ENCODE measurements at regions not wholly inside any gene's neighbourhood (a gene's known extent, or its start where the extent isn't known, plus 50 kb on each side); places are given as distances from the start of the nearest gene placed in this dataset.
"Not testable (repeated sequence)": the region's sequence is repeated elsewhere in the genome, so short reads cannot be mapped to it uniquely, and the experiment has no call there.

- no peaks in the 10 kb centered on the region for H3K36me3 Mint-ChIP-seq (ENCODE audit: insufficient read depth)
- no peaks in the 10 kb centered on the region for H3K9me3 Mint-ChIP-seq
- no peak overlapping the region for H3K27ac Mint-ChIP-seq (ENCODE audit: low read depth)
- DNase-seq (ENCODE audit: low spot score in 2 of 2): no peak
- peak overlapping the region; percentile 46 for H3K4me3 Mint-ChIP-seq
- H3K4me1 Mint-ChIP-seq: peaks cover 8% of the 10 kb centered on the region
- ATAC-seq (replicated peaks; ENCODE audit: extremely low read depth, poor library complexity, severe bottlenecking): no peak
- H3K27me3 Mint-ChIP-seq: peaks cover 13% of the 10 kb centered on the region
Measured at GRCh38 chr16:17939723-17940122, 396.8 kb downstream of the NPIPA8 start.

GRCh38 chr16:17939122-17939536 is 397.4 kb downstream of the NPIPA8 start:
- Mint-ChIP-seq H3K27me3 (peaks cover 12% of the 10 kb centered on the region), H3K4me1 (peaks cover 8% of the 10 kb centered on the region), H3K9me3 (no peaks in the 10 kb centered on the region), H3K27ac (ENCODE audit: low read depth) (no peak overlapping the region), H3K4me3 (peak overlapping the region; percentile 46), H3K36me3 (ENCODE audit: insufficient read depth) (no peaks in the 10 kb centered on the region)
- ATAC-seq (replicated peaks; ENCODE audit: extremely low read depth, poor library complexity, severe bottlenecking): no peak
- DNase-seq (ENCODE audit: low spot score in 2 of 2): no peak

GRCh38 chr16:17938546-17938945 is 398.0 kb downstream of the NPIPA8 start:
- H3K4me1 Mint-ChIP-seq: peaks cover 8% of the 10 kb centered on the region
- H3K36me3 Mint-ChIP-seq (ENCODE audit: insufficient read depth): no peaks in the 10 kb centered on the region
- no peaks in the 10 kb centered on the region for H3K9me3 Mint-ChIP-seq
- H3K27me3 Mint-ChIP-seq: peaks cover 6% of the 10 kb centered on the region
- ATAC-seq (replicated peaks; ENCODE audit: extremely low read depth, poor library complexity, severe bottlenecking) (no peak), DNase-seq (ENCODE audit: low spot score in 2 of 2) (no peak)
- peak overlapping the region; percentile 46 for H3K4me3 Mint-ChIP-seq
- H3K27ac Mint-ChIP-seq (ENCODE audit: low read depth): no peak overlapping the region

GRCh38 chr16:17936766-17937402 is 399.7 kb downstream of the NPIPA8 start:
- H3K27me3 Mint-ChIP-seq: no peaks in the 10 kb centered on the region
- ATAC-seq (replicated peaks; ENCODE audit: extremely low read depth, poor library complexity, severe bottlenecking) (no peak), DNase-seq (ENCODE audit: low spot score in 2 of 2) (no peak)
- peaks cover 8% of the 10 kb centered on the region for H3K4me1 Mint-ChIP-seq
- no peak overlapping the region for H3K27ac Mint-ChIP-seq (ENCODE audit: low read depth)
- no peaks in the 10 kb centered on the region for H3K36me3 Mint-ChIP-seq (ENCODE audit: insufficient read depth)
- no peak overlapping the region for H3K4me3 Mint-ChIP-seq
- no peaks in the 10 kb centered on the region for H3K9me3 Mint-ChIP-seq

GRCh38 chr16:17930280-17930679 is 406.3 kb downstream of the NPIPA8 start:
- H3K27me3 Mint-ChIP-seq: peaks cover 24% of the 10 kb centered on the region
- H3K4me1 Mint-ChIP-seq: no peaks in the 10 kb centered on the region
- H3K36me3 Mint-ChIP-seq (ENCODE audit: insufficient read depth): no peaks in the 10 kb centered on the region
- H3K4me3 Mint-ChIP-seq: no peak overlapping the region
- DNase-seq (ENCODE audit: low spot score in 2 of 2) (no peak), ATAC-seq (replicated peaks; ENCODE audit: extremely low read depth, poor library complexity, severe bottlenecking) (no peak)
- no peak overlapping the region for H3K27ac Mint-ChIP-seq (ENCODE audit: low read depth)
- no peaks in the 10 kb centered on the region for H3K9me3 Mint-ChIP-seq

GRCh38 chr16:17926866-17927399 is 409.6 kb downstream of the NPIPA8 start:
- Mint-ChIP-seq H3K9me3 (no peaks in the 10 kb centered on the region), H3K27ac (ENCODE audit: low read depth) (peak overlapping the region; percentile 22), H3K4me1 (no peaks in the 10 kb centered on the region), H3K36me3 (ENCODE audit: insufficient read depth) (no peaks in the 10 kb centered on the region), H3K4me3 (no peak overlapping the region), H3K27me3 (peaks cover 28% of the 10 kb centered on the region)
- ATAC-seq (replicated peaks; ENCODE audit: extremely low read depth, poor library complexity, severe bottlenecking) (no peak), DNase-seq (ENCODE audit: low spot score in 2 of 2) (no peak)

- no peaks in the 10 kb centered on the region for H3K9me3 Mint-ChIP-seq
- no peaks in the 10 kb centered on the region for H3K36me3 Mint-ChIP-seq (ENCODE audit: insufficient read depth)
- H3K27me3 Mint-ChIP-seq: peaks cover 33% of the 10 kb centered on the region
- no peaks in the 10 kb centered on the region for H3K4me1 Mint-ChIP-seq
- no peak for DNase-seq (ENCODE audit: low spot score in 2 of 2)
- no peak for ATAC-seq (replicated peaks; ENCODE audit: extremely low read depth, poor library complexity, severe bottlenecking)
- no peak overlapping the region for H3K4me3 Mint-ChIP-seq
- H3K27ac Mint-ChIP-seq (ENCODE audit: low read depth): no peak overlapping the region
Measured at GRCh38 chr16:17926461-17926860, 410.1 kb downstream of the NPIPA8 start.

- peaks cover 37% of the 10 kb centered on the region for H3K27me3 Mint-ChIP-seq
- H3K27ac Mint-ChIP-seq (ENCODE audit: low read depth): no peak overlapping the region
- DNase-seq (ENCODE audit: low spot score in 2 of 2) (no peak), ATAC-seq (replicated peaks; ENCODE audit: extremely low read depth, poor library complexity, severe bottlenecking) (no peak)
- no peak overlapping the region for H3K4me3 Mint-ChIP-seq
- no peaks in the 10 kb centered on the region for H3K9me3 Mint-ChIP-seq
- no peaks in the 10 kb centered on the region for H3K36me3 Mint-ChIP-seq (ENCODE audit: insufficient read depth)
- no peaks in the 10 kb centered on the region for H3K4me1 Mint-ChIP-seq
Measured at GRCh38 chr16:17925761-17926160, 410.8 kb downstream of the NPIPA8 start.

GRCh38 chr16:17921357-17921978 is 415.1 kb downstream of the NPIPA8 start:
- no peaks in the 10 kb centered on the region for H3K4me1 Mint-ChIP-seq
- no peaks in the 10 kb centered on the region for H3K9me3 Mint-ChIP-seq
- H3K27me3 Mint-ChIP-seq: peaks cover 62% of the 10 kb centered on the region
- DNase-seq (ENCODE audit: low spot score in 2 of 2) (peak in 1 of 2 donors; percentile 28), ATAC-seq (replicated peaks; ENCODE audit: extremely low read depth, poor library complexity, severe bottlenecking) (no peak)
- H3K27ac Mint-ChIP-seq (ENCODE audit: low read depth): no peak overlapping the region
- no peaks in the 10 kb centered on the region for H3K36me3 Mint-ChIP-seq (ENCODE audit: insufficient read depth)
- no peak overlapping the region for H3K4me3 Mint-ChIP-seq

- H3K4me1 Mint-ChIP-seq: no peaks in the 10 kb centered on the region
- ATAC-seq (replicated peaks; ENCODE audit: extremely low read depth, poor library complexity, severe bottlenecking): no peak
- H3K27ac Mint-ChIP-seq (ENCODE audit: low read depth): no peak overlapping the region
- no peaks in the 10 kb centered on the region for H3K9me3 Mint-ChIP-seq
- DNase-seq (ENCODE audit: low spot score in 2 of 2): no peak
- no peaks in the 10 kb centered on the region for H3K36me3 Mint-ChIP-seq (ENCODE audit: insufficient read depth)
- H3K4me3 Mint-ChIP-seq: no peak overlapping the region
- H3K27me3 Mint-ChIP-seq: peaks cover 57% of the 10 kb centered on the region
Measured at GRCh38 chr16:17917316-17918019, 419.1 kb downstream of the NPIPA8 start.

- ATAC-seq (replicated peaks; ENCODE audit: extremely low read depth, poor library complexity, severe bottlenecking) (no peak), DNase-seq (ENCODE audit: low spot score in 2 of 2) (no peak)
- H3K27ac Mint-ChIP-seq (ENCODE audit: low read depth): no peak overlapping the region
- no peak overlapping the region for H3K4me3 Mint-ChIP-seq
- H3K9me3 Mint-ChIP-seq: no peaks in the 10 kb centered on the region
- no peaks in the 10 kb centered on the region for H3K36me3 Mint-ChIP-seq (ENCODE audit: insufficient read depth)
- no peaks in the 10 kb centered on the region for H3K4me1 Mint-ChIP-seq
- H3K27me3 Mint-ChIP-seq: peaks cover 47% of the 10 kb centered on the region
Measured at GRCh38 chr16:17915791-17916190, 420.7 kb downstream of the NPIPA8 start.

- Mint-ChIP-seq H3K4me3 (no peak overlapping the region), H3K36me3 (ENCODE audit: insufficient read depth) (no peaks in the 10 kb centered on the region), H3K27ac (ENCODE audit: low read depth) (no peak overlapping the region), H3K27me3 (peaks cover 39% of the 10 kb centered on the region), H3K9me3 (no peaks in the 10 kb centered on the region), H3K4me1 (no peaks in the 10 kb centered on the region)
- ATAC-seq (replicated peaks; ENCODE audit: extremely low read depth, poor library complexity, severe bottlenecking) (no peak), DNase-seq (ENCODE audit: low spot score in 2 of 2) (no peak)
Measured at GRCh38 chr16:17914168-17914567, 422.4 kb downstream of the NPIPA8 start.

GRCh38 chr16:17911578-17911977 is 425.0 kb downstream of the NPIPA8 start:
- not testable (repeated sequence) for H3K27ac Mint-ChIP-seq (ENCODE audit: low read depth); DNase-seq (ENCODE audit: low spot score in 2 of 2); H3K4me1 Mint-ChIP-seq; ATAC-seq (replicated peaks; ENCODE audit: extremely low read depth, poor library complexity, severe bottlenecking); H3K36me3 Mint-ChIP-seq (ENCODE audit: insufficient read depth); H3K4me3 Mint-ChIP-seq; H3K9me3 Mint-ChIP-seq
- peaks cover 33% of the 10 kb centered on the region for H3K27me3 Mint-ChIP-seq

Measured in central memory CD8-positive, alpha-beta T cell (primary cell).